GM19395 (cell line): ENCODE measurements at regions not wholly inside any gene's neighbourhood (a gene's known extent, or its start where the extent isn't known, plus 50 kb on each side); places are given as distances from the start of the nearest gene placed in this dataset.
"Not testable (repeated sequence)": the region's sequence is repeated elsewhere in the genome, so short reads cannot be mapped to it uniquely, and the experiment has no call there.

Experiments
- ATAC-seq: cut with Tn5 transposase; IDR thresholded peaks from one replicate; pipeline ENCODE4 v1.9.1; 2021; ENCODE audit warnings: mild to moderate bottlenecking, moderate library complexity; ENCODE audit not compliant: unreplicated experiment

- no peak for ATAC-seq
Observed at GRCh38 chr5:62077823-62078550, 228.0 kb upstream of the KIF2A start.

GRCh38 chr5:62082370-62082801 lies 223.6 kb upstream of the KIF2A start:
- no peak for ATAC-seq

- no peak for ATAC-seq
Observed at GRCh38 chr5:62083247-62083646, 222.8 kb upstream of the KIF2A start.

- ATAC-seq = no peak
Observed at GRCh38 chr5:62083661-62084060, 222.3 kb upstream of the KIF2A start.

- no peak for ATAC-seq
Observed at GRCh38 chr5:62084391-62084790, 221.6 kb upstream of the KIF2A start.

GRCh38 chr5:62090953-62091352 lies 215.1 kb upstream of the KIF2A start:
- ATAC-seq = no peak

GRCh38 chr5:62093411-62093810 lies 212.6 kb upstream of the KIF2A start:
- no peak for ATAC-seq

GRCh38 chr5:62093976-62094375 lies 212.0 kb upstream of the KIF2A start:
- no peak for ATAC-seq

GRCh38 chr5:62097361-62097760 lies 208.6 kb upstream of the KIF2A start:
- ATAC-seq = no peak

- no peak for ATAC-seq
Observed at GRCh38 chr5:62100201-62100600, 205.8 kb upstream of the KIF2A start.

GRCh38 chr5:62103863-62104262 lies 202.1 kb upstream of the KIF2A start:
- not testable (repeated sequence) for ATAC-seq

GRCh38 chr5:62111428-62111827 lies 194.6 kb upstream of the KIF2A start:
- no peak for ATAC-seq

- ATAC-seq = no peak
Observed at GRCh38 chr5:62112689-62113228, 193.2 kb upstream of the KIF2A start.

- no peak for ATAC-seq
Observed at GRCh38 chr5:62115014-62115413, 191.0 kb upstream of the KIF2A start.

- no peak for ATAC-seq
Observed at GRCh38 chr5:62124266-62124665, 181.7 kb upstream of the KIF2A start.

GRCh38 chr5:62126090-62126489 lies 179.9 kb upstream of the KIF2A start:
- no peak for ATAC-seq

GRCh38 chr5:62127098-62127736 lies 178.8 kb upstream of the KIF2A start:
- ATAC-seq = no peak

- no peak for ATAC-seq
Observed at GRCh38 chr5:62130107-62130506, 175.9 kb upstream of the KIF2A start.

- ATAC-seq = no peak
Observed at GRCh38 chr5:62132276-62132675, 173.7 kb upstream of the KIF2A start.

- no peak for ATAC-seq
Observed at GRCh38 chr5:62133426-62133825, 172.6 kb upstream of the KIF2A start.

GRCh38 chr5:62134811-62135210 lies 171.2 kb upstream of the KIF2A start:
- no peak for ATAC-seq

- no peak for ATAC-seq
Observed at GRCh38 chr5:62137628-62138027, 168.4 kb upstream of the KIF2A start.
